Fibroblast of lung (primary cell): ENCODE measurements at regions not wholly inside any gene's neighbourhood (a gene's known extent, or its start where the extent isn't known, plus 50 kb on each side); places are given as distances from the start of the nearest gene placed in this dataset.

ENCODE experiments used
- DNase-seq, 2 donors: peaks; one replicate each; pipeline versions ENCODE4 v3.0.0 to v3.0.0-alpha.2; 2010; ENCODE audit warnings: low read depth in 2 of 2
- H2AFZ ChIP-seq: 2 replicates; pipeline ENCODE4 v1.5.1; 2012; ENCODE audit warnings: low read length, control low read depth, inconsistent platforms
- H3K27ac ChIP-seq: 2 replicates; pipeline ENCODE4 v1.5.1; 2011; ENCODE audit warnings: low read length, control low read depth; ENCODE audit not compliant: insufficient read depth
- H3K27me3 ChIP-seq: 2 replicates; pipeline ENCODE4 v1.5.1; 2011; ENCODE audit warnings: mild to moderate bottlenecking, low read length; ENCODE audit not compliant: control insufficient read depth, insufficient read depth
- H3K36me3 ChIP-seq: 2 replicates; pipeline ENCODE4 v1.5.1; 2011; ENCODE audit warnings: low read length; ENCODE audit not compliant: control insufficient read depth, insufficient read depth
- H3K4me1 ChIP-seq: 2 replicates; pipeline ENCODE4 v1.5.1; 2011; ENCODE audit warnings: low read length; ENCODE audit not compliant: control insufficient read depth, insufficient read depth; ENCODE audit errors: extremely low read depth
- H3K4me2 ChIP-seq: 2 replicates; pipeline ENCODE4 v1.5.1; 2011; ENCODE audit warnings: low read length, control low read depth; ENCODE audit not compliant: insufficient read depth; ENCODE audit errors: extremely low read depth
- H3K4me3 ChIP-seq, 4 experiments: fragments of 200-600 bp in 1 of 4; sonication (generic) in 1 of 4; replicated peaks in 1 of 4; 2 replicates each; pipeline ENCODE4 v1.5.1; 2011 to 2016; ENCODE audit warnings: low read length in 4 of 4, low read depth in 3 of 4, mild to moderate bottlenecking in 3 of 4, control low read depth in 2 of 4, inconsistent platforms in 1 of 4, mixed read lengths in 1 of 4; ENCODE audit not compliant: insufficient read depth in 1 of 4; ENCODE audit errors: control extremely low read depth in 1 of 4
- H3K79me2 ChIP-seq: 2 replicates; pipeline ENCODE4 v1.5.1; 2012; ENCODE audit warnings: mild to moderate bottlenecking, low read length, inconsistent platforms; ENCODE audit not compliant: control insufficient read depth, insufficient read depth
- H3K9ac ChIP-seq: 2 replicates; pipeline ENCODE4 v1.5.1; 2011; ENCODE audit warnings: mild to moderate bottlenecking, low read length, control low read depth; ENCODE audit not compliant: insufficient read depth
- H3K9me3 ChIP-seq: 2 replicates; pipeline ENCODE4 v1.5.1; 2012; ENCODE audit warnings: low read depth, low read length; ENCODE audit not compliant: control insufficient read depth, insufficient read depth
- H4K20me1 ChIP-seq: 2 replicates; pipeline ENCODE4 v1.5.1; 2011; ENCODE audit warnings: low read length; ENCODE audit not compliant: control insufficient read depth, insufficient read depth; ENCODE audit errors: extremely low read depth
- EZH2 ChIP-seq: IDR thresholded peaks from 2 replicates; pipeline ENCODE4 v1.5.1; 2012; ENCODE audit warnings: low read length, control low read depth, mild to moderate bottlenecking; ENCODE audit errors: missing control alignments
- TF ChIP-seq, protein P1 (sequence below), 2 donors: IDR thresholded peaks in 1 of 2; conservative IDR thresholded peaks in 1 of 2; 1 replicate in 1 of 2; 2 replicates in 1 of 2; pipeline ENCODE4 v1.5.1; 2011 to 2012; ENCODE audit warnings: low read length in 2 of 2, control low read depth in 1 of 2, inconsistent platforms in 1 of 2, low read depth in 1 of 2, mild to moderate bottlenecking in 1 of 2

DNA sequence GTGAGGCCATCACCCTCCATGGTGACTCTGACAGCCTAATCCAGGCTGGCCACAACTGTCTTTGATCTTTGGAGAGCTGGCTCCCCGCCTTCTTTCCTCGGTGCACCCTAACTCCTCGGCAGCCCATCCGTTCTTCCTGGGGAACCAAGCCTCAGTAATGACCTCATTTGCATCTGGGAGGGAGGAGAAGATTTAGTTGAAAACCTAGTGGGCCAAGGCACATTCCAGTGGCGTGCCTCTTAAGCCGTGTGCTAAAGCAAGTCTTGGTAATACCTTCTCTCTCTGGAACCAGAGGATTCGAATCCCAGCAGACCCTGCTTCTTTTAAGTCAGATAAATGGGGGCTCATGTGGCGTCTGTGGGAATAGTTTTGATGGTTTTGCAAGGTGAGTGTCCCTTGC lies 233.1 kb downstream of the EBLN2 start:
- TF ChIP-seq EZH2: no peak
- TF ChIP-seq, protein P1, sequence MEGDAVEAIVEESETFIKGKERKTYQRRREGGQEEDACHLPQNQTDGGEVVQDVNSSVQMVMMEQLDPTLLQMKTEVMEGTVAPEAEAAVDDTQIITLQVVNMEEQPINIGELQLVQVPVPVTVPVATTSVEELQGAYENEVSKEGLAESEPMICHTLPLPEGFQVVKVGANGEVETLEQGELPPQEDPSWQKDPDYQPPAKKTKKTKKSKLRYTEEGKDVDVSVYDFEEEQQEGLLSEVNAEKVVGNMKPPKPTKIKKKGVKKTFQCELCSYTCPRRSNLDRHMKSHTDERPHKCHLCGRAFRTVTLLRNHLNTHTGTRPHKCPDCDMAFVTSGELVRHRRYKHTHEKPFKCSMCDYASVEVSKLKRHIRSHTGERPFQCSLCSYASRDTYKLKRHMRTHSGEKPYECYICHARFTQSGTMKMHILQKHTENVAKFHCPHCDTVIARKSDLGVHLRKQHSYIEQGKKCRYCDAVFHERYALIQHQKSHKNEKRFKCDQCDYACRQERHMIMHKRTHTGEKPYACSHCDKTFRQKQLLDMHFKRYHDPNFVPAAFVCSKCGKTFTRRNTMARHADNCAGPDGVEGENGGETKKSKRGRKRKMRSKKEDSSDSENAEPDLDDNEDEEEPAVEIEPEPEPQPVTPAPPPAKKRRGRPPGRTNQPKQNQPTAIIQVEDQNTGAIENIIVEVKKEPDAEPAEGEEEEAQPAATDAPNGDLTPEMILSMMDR (conservative IDR thresholded peaks at IDR 0.05 in 1 of 2, IDR thresholded peaks at IDR 0.05 in 1 of 2; ENCODE audit: low read depth in 1 of 2, low read length in 2 of 2): no peak
- Histone ChIP-seq H3K27ac (no peak overlapping the region), H4K20me1 (no peaks in the 10 kb centered on the region), H3K36me3 (no peaks in the 10 kb centered on the region), H3K4me3 (no peak overlapping the region), H3K4me2 (no peak overlapping the region), H3K27me3 (no peaks in the 10 kb centered on the region), H3K4me1 (no peaks in the 10 kb centered on the region), H3K79me2 (no peaks in the 10 kb centered on the region), H3K9me3 (no peaks in the 10 kb centered on the region), H3K9ac (no peak overlapping the region), H2AFZ (no peak overlapping the region)
- no peak for DNase-seq

DNA sequence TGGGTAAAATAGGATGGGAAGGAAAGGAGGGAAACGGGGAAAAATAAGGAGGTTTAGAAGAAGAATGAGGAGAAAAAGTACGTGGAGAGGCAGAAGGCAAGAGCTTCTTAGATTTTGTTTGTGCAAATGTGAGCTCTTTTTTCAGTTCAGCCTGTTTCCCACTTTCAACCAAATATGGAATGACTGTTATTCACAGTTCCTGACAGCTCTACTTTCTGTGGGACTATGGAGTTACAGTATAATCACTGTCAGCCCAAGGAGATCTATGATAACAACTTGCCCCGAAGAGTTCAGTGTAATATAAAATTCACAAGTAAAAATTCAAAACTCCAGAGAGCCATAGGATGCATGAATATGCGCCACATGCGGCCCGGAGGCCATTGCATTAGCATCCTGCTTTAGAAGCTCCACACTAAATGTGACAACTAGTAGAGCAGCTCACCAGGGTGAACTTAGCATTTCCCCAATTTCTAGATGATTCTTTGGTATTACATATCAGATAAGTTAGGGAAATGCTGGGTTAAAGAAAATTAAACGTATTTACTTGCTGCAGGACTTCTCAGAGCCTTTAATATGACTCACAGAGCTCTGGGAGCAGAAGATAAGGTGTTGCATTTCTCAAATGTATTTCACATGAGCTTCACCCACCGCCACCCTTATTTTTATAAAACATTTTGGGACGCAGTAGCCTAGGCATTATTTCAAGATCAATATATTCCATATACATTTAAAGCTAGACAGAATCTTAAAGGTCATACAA lies 234.6 kb downstream of the EBLN2 start:
- Histone ChIP-seq H3K27me3 (no peaks in the 10 kb centered on the region), H2AFZ (no peak overlapping the region), H3K27ac (no peak overlapping the region), H3K4me2 (no peak overlapping the region), H3K4me1 (no peaks in the 10 kb centered on the region), H3K36me3 (no peaks in the 10 kb centered on the region), H3K9ac (no peak overlapping the region), H4K20me1 (no peaks in the 10 kb centered on the region), H3K79me2 (no peaks in the 10 kb centered on the region), H3K4me3 (no peak overlapping the region), H3K9me3 (no peaks in the 10 kb centered on the region)
- TF ChIP-seq, protein P1 (conservative IDR thresholded peaks at IDR 0.05 in 1 of 2, IDR thresholded peaks at IDR 0.05 in 1 of 2; ENCODE audit: low read depth in 1 of 2, low read length in 2 of 2): no peak
- no peak for TF ChIP-seq EZH2
- DNase-seq: no peak

DNA sequence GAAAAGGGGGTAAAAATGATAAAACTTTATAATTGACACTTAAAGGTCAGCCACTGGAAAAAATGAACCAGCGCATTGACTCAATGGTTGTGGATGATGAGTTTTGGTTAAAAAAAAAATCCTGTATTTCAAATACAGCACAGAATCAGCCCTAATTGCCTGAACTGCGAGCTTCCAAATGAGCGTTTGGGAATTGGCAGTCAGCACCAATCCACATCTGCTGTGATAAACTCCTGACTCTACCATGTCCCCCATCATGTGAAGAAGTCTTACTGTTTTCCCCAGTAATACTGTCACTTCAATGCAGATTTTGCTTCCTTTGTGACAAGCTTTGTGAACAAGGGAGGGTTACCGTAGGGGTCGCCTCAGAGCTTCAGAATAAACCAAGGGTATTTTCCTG lies 235.4 kb downstream of the EBLN2 start:
- Histone ChIP-seq H4K20me1 (no peaks in the 10 kb centered on the region), H3K4me2 (no peak overlapping the region), H3K27ac (no peak overlapping the region), H3K36me3 (no peaks in the 10 kb centered on the region), H3K79me2 (no peaks in the 10 kb centered on the region), H3K4me1 (no peaks in the 10 kb centered on the region), H3K9ac (no peak overlapping the region), H3K27me3 (peaks cover 3% of the 10 kb centered on the region), H3K9me3 (no peaks in the 10 kb centered on the region), H2AFZ (no peak overlapping the region), H3K4me3 (no peak overlapping the region)
- TF ChIP-seq EZH2: no peak
- TF ChIP-seq, protein P1 (conservative IDR thresholded peaks at IDR 0.05 in 1 of 2, IDR thresholded peaks at IDR 0.05 in 1 of 2; ENCODE audit: low read depth in 1 of 2, low read length in 2 of 2): no peak
- no peak for DNase-seq
